SU-DHL-6 (cell line): ENCODE measurements at regions not wholly inside any gene's neighbourhood (a gene's known extent, or its start where the extent isn't known, plus 50 kb on each side); places are given as distances from the start of the nearest gene placed in this dataset.

Experiments used
- CTCF ChIP-seq: fragments of 200-600 bp; sonication (generic); IDR thresholded peaks from one replicate; pipeline ENCODE4 v1.5.1; 2017; ENCODE audit warnings: antibody characterized with exemption, mild to moderate bottlenecking, low read length, moderate library complexity; ENCODE audit not compliant: insufficient read depth, poor library complexity, severe bottlenecking
- EZH2phosphoT487 ChIP-seq: fragments of 200-600 bp; sonication (generic), shearing (Covaris generic); conservative IDR thresholded peaks from 2 replicates; pipeline ENCODE4 v1.6.1; 2018; ENCODE audit warnings: mild to moderate bottlenecking, antibody characterized with exemption, low read length, moderate library complexity, mixed read lengths

GRCh38 chr16:17858061-17858460, 387.3 kb upstream of the XYLT1 start:
- TF ChIP-seq CTCF (no peak), EZH2phosphoT487 (no peak)
